ENCODE measurements at regions not wholly inside any gene's neighbourhood (a gene's known extent, or its start where the extent isn't known, plus 50 kb on each side); places are given as distances from the start of the nearest gene placed in this dataset.
A peak's percentile ranks its signal among the peaks of the same experiment; 100 is the strongest.

GRCh38 chr5:173720953-173721600, 104.6 kb upstream of the BOD1 start:
- DNase-seq (ENCODE audit: low read depth) = no peak
- Histone ChIP-seq H3K4me3 (ENCODE audit: low read depth, low read length) (no peak overlapping the region), H3K27me3 (ENCODE audit: control insufficient read depth, insufficient read depth, low read length) (peaks cover 2% of the 10 kb centered on the region), H3K36me3 (ENCODE audit: control insufficient read depth, insufficient read depth, low read length) (no peaks in the 10 kb centered on the region)
- TF ChIP-seq, protein P1, sequence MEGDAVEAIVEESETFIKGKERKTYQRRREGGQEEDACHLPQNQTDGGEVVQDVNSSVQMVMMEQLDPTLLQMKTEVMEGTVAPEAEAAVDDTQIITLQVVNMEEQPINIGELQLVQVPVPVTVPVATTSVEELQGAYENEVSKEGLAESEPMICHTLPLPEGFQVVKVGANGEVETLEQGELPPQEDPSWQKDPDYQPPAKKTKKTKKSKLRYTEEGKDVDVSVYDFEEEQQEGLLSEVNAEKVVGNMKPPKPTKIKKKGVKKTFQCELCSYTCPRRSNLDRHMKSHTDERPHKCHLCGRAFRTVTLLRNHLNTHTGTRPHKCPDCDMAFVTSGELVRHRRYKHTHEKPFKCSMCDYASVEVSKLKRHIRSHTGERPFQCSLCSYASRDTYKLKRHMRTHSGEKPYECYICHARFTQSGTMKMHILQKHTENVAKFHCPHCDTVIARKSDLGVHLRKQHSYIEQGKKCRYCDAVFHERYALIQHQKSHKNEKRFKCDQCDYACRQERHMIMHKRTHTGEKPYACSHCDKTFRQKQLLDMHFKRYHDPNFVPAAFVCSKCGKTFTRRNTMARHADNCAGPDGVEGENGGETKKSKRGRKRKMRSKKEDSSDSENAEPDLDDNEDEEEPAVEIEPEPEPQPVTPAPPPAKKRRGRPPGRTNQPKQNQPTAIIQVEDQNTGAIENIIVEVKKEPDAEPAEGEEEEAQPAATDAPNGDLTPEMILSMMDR (IDR thresholded peaks at IDR 0.05; ENCODE audit: insufficient read depth, low read length, severe bottlenecking) = no peak
- no peak for FAIRE-seq

GRCh38 chr5:173721601-173722232, 105.3 kb upstream of the BOD1 start:
- DNase-seq (ENCODE audit: low read depth) (peak; percentile 27), FAIRE-seq (no peak)
- TF ChIP-seq, protein P1 (IDR thresholded peaks at IDR 0.05; ENCODE audit: insufficient read depth, low read length, severe bottlenecking) = no peak

GRCh38 chr5:173726846-173727557, 110.6 kb upstream of the BOD1 start:
- FAIRE-seq = no peak
- TF ChIP-seq, protein P1 (IDR thresholded peaks at IDR 0.05; ENCODE audit: insufficient read depth, low read length, severe bottlenecking) = no peak

More at GRCh38 chr5:173721601-173722232, 105.3 kb upstream of the BOD1 start:
- no peaks in the 10 kb centered on the region for H3K27me3 ChIP-seq (ENCODE audit: control insufficient read depth, insufficient read depth, low read length)
- no peaks in the 10 kb centered on the region for H3K36me3 ChIP-seq (ENCODE audit: control insufficient read depth, insufficient read depth, low read length)
- H3K4me3 ChIP-seq (ENCODE audit: low read depth, low read length) = no peak overlapping the region

DNA sequence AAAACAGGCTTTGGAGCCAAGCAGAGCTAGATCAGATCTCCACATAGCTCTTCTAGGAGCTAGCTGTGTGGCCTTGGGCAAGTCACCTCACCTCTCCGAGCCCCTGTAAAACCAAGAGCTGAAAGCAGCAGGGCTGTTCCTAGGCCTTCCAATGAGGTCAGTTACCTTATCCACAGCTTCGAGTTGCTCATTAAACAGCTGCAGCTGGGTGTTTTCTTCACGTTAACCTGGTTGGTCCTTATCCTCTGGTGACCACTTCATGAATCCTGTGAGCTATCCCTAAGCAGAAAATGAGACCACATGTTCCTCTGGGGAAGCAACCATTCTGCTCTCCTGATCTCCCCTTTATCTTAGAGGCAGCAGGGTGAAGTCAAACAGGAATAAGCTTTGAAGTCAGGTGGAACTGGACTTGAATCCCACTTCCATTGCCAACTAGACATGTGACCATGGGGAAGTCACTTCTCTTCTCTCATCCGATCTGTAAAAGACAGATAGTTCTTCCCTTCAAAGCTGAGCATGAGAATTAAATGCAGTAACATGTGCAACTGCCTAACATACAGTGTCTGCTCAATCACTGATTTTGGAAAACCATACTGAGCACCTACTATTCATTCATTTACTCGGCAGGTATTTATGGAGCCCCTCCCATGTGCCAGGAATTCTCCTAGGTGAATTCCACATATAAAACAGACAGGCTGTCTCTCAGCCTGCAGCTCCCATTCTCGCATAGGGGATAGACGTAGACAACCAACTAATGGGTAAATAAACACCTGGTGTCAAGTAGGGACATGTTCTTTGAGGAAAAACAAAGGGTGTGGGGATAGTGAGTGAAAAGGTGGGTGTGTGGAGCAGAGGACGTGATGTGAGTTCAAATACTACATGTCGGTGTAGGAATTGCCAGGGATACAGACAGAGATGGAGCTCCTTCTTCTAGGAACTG, 111.7 kb upstream of the BOD1 start:
- Histone ChIP-seq H3K36me3 (ENCODE audit: control insufficient read depth, insufficient read depth, low read length) (no peaks in the 10 kb centered on the region), H3K4me3 (ENCODE audit: low read depth, low read length) (no peak overlapping the region), H3K27me3 (ENCODE audit: control insufficient read depth, insufficient read depth, low read length) (no peaks in the 10 kb centered on the region)
- DNase-seq (ENCODE audit: low read depth) (peak; percentile 82), FAIRE-seq (no peak)
- TF ChIP-seq, protein P1 (IDR thresholded peaks at IDR 0.05; ENCODE audit: insufficient read depth, low read length, severe bottlenecking) = no peak

More at GRCh38 chr5:173726846-173727557, 110.6 kb upstream of the BOD1 start:
- Histone ChIP-seq H3K4me3 (ENCODE audit: low read depth, low read length) (no peak overlapping the region), H3K27me3 (ENCODE audit: control insufficient read depth, insufficient read depth, low read length) (no peaks in the 10 kb centered on the region), H3K36me3 (ENCODE audit: control insufficient read depth, insufficient read depth, low read length) (no peaks in the 10 kb centered on the region)
- DNase-seq (ENCODE audit: low read depth) = peak; percentile 23

GRCh38 chr5:173729079-173729765, 112.8 kb upstream of the BOD1 start:
- no peak for DNase-seq (ENCODE audit: low read depth)
- TF ChIP-seq, protein P1 (IDR thresholded peaks at IDR 0.05; ENCODE audit: insufficient read depth, low read length, severe bottlenecking) = no peak
- no peak overlapping the region for H3K4me3 ChIP-seq (ENCODE audit: low read depth, low read length)
- H3K36me3 ChIP-seq (ENCODE audit: control insufficient read depth, insufficient read depth, low read length) = no peaks in the 10 kb centered on the region
- FAIRE-seq = no peak
- no peaks in the 10 kb centered on the region for H3K27me3 ChIP-seq (ENCODE audit: control insufficient read depth, insufficient read depth, low read length)
